Activated naive CD4-positive, alpha-beta T cell treated with anti-CD3 and anti-CD28 coated beads, Interleukin-2, amount 50 U/mL, for 24 hours (primary cell): ENCODE measurements at regions not wholly inside any gene's neighbourhood (a gene's known extent, or its start where the extent isn't known, plus 50 kb on each side); places are given as distances from the start of the nearest gene placed in this dataset.
"Not testable (repeated sequence)": the region's sequence is repeated elsewhere in the genome, so short reads cannot be mapped to it uniquely, and the experiment has no call there.

ENCODE experiments used
- H3K27ac Mint-ChIP-seq: one replicate; pipeline ENCODE4 v1.8.0; 2021; ENCODE audit warnings: mild to moderate bottlenecking, mixed read lengths
- H3K27me3 Mint-ChIP-seq: one replicate; pipeline ENCODE4 v1.8.0; 2021; ENCODE audit warnings: mixed read lengths
- H3K36me3 Mint-ChIP-seq: one replicate; pipeline ENCODE4 v1.8.0; 2021; ENCODE audit warnings: mixed read lengths
- H3K4me1 Mint-ChIP-seq: one replicate; pipeline ENCODE4 v1.8.0; 2021; ENCODE audit warnings: mixed read lengths
- H3K4me3 Mint-ChIP-seq: one replicate; pipeline ENCODE4 v1.8.0; 2021; ENCODE audit warnings: mild to moderate bottlenecking, mixed read lengths
- H3K9me3 Mint-ChIP-seq: one replicate; pipeline ENCODE4 v1.8.0; 2021; ENCODE audit warnings: mixed read lengths

- Mint-ChIP-seq H3K36me3 (peaks cover 80% of the 10 kb centered on the region), H3K27me3 (no peaks in the 10 kb centered on the region), H3K27ac (no peak overlapping the region), H3K4me3 (no peak overlapping the region), H3K9me3 (peaks cover 16% of the 10 kb centered on the region), H3K4me1 (no peaks in the 10 kb centered on the region)
Observed at GRCh38 chr15:25092661-25093060, 137.9 kb downstream of the SNRPN start.

- Mint-ChIP-seq H3K4me3 (no peak overlapping the region), H3K27me3 (no peaks in the 10 kb centered on the region), H3K9me3 (peaks cover 17% of the 10 kb centered on the region), H3K27ac (no peak overlapping the region), H3K36me3 (peaks cover 76% of the 10 kb centered on the region), H3K4me1 (no peaks in the 10 kb centered on the region)
Observed at GRCh38 chr15:25093455-25094029, 138.8 kb downstream of the SNRPN start.

DNA sequence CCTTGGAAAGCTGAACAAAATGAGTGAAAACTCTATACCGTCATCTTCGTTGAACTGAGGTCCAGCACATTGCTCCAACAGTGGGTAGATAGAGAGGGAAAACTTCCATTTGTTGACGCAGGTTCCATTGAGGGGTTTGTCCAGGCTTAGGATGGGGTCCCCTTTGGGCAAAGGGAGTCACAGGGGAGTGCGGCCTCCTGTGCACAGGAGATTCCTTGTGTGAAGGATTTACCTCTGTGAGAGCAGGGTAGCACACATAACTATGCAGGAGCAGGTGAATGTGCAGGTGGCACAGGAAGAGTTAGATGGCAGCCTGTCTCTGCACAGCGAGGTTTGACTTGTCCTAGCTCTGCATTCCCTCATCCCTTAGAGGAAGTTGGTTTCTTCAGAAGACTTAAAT, 139.3 kb downstream of the SNRPN start:
- H3K27me3 Mint-ChIP-seq: no peaks in the 10 kb centered on the region
- peaks cover 17% of the 10 kb centered on the region for H3K9me3 Mint-ChIP-seq
- H3K4me1 Mint-ChIP-seq: no peaks in the 10 kb centered on the region
- H3K27ac Mint-ChIP-seq: no peak overlapping the region
- H3K36me3 Mint-ChIP-seq: peaks cover 75% of the 10 kb centered on the region
- no peak overlapping the region for H3K4me3 Mint-ChIP-seq

DNA sequence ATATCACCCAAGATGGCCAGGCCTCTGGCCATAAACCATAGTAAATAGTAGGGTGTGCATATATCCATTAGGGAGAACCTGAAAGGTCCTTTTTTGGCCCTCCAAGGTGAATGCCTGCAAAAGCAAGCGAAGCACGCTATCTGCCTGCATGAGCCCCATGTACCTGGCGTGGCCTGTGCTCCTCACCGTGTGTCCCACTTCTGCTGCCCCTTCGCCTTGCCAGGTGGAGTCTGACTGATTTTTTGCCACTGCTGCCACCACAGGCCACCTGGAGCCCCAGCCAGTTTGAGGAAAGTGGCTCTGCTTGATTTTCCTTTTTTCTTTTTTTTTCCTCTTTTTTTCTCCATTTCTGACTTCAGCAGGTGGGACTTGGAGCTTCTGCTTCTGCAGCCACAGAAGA, 139.7 kb downstream of the SNRPN start:
- no peaks in the 10 kb centered on the region for H3K4me1 Mint-ChIP-seq
- peaks cover 17% of the 10 kb centered on the region for H3K9me3 Mint-ChIP-seq
- no peak overlapping the region for H3K4me3 Mint-ChIP-seq
- no peak overlapping the region for H3K27ac Mint-ChIP-seq
- no peaks in the 10 kb centered on the region for H3K27me3 Mint-ChIP-seq
- peaks cover 76% of the 10 kb centered on the region for H3K36me3 Mint-ChIP-seq

DNA sequence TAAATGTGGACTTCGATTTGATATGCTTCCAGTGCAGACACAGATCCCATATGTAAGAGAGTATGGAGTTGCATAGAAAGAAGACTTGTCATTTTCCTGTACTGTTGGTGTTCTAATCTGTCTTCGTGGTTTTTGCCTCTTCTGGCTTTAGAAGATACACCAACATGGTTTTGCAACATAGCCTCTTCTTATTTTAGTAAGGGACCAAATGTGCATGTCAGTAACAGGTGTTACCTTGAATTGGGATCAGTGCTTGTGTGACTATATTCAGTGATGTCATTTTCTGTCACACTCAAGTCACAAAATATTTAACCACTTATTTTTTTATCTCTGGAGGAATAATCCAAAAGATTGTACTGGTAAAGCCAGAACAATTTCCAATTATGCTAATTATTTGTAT, 140.4 kb downstream of the SNRPN start:
- peaks cover 69% of the 10 kb centered on the region for H3K36me3 Mint-ChIP-seq
- no peaks in the 10 kb centered on the region for H3K4me1 Mint-ChIP-seq
- peaks cover 17% of the 10 kb centered on the region for H3K9me3 Mint-ChIP-seq
- H3K27ac Mint-ChIP-seq: no peak overlapping the region
- no peak overlapping the region for H3K4me3 Mint-ChIP-seq
- no peaks in the 10 kb centered on the region for H3K27me3 Mint-ChIP-seq

GRCh38 chr15:25099966-25100365, 145.2 kb downstream of the SNRPN start:
- H3K4me1 Mint-ChIP-seq, H3K27ac Mint-ChIP-seq, H3K9me3 Mint-ChIP-seq, H3K4me3 Mint-ChIP-seq, H3K27me3 Mint-ChIP-seq: not testable (repeated sequence)
- peaks cover 49% of the 10 kb centered on the region for H3K36me3 Mint-ChIP-seq

DNA sequence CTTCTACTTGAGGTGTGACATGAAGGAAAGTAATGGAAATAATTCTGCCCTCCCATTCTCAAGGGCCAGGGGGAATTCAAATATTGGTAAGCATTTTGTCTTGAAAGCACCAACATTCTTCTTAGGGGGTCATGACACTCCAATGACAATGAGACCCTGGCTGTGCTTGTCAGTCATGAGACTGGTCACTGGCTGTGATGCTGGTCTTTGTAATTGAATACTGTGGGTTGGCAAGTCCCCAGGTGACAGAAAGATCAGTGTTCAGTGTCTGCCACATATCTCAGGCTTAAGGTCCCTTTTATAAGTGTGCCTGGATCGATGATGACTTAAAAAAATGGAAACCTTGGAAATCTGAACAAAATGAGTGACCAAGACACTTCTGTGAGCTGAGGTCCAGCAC, 151.4 kb downstream of the SNRPN start:
- H3K9me3 Mint-ChIP-seq: peaks cover 8% of the 10 kb centered on the region
- no peaks in the 10 kb centered on the region for H3K27me3 Mint-ChIP-seq
- H3K36me3 Mint-ChIP-seq: peaks cover 65% of the 10 kb centered on the region
- H3K27ac Mint-ChIP-seq: no peak overlapping the region
- H3K4me1 Mint-ChIP-seq: no peaks in the 10 kb centered on the region
- no peak overlapping the region for H3K4me3 Mint-ChIP-seq

DNA sequence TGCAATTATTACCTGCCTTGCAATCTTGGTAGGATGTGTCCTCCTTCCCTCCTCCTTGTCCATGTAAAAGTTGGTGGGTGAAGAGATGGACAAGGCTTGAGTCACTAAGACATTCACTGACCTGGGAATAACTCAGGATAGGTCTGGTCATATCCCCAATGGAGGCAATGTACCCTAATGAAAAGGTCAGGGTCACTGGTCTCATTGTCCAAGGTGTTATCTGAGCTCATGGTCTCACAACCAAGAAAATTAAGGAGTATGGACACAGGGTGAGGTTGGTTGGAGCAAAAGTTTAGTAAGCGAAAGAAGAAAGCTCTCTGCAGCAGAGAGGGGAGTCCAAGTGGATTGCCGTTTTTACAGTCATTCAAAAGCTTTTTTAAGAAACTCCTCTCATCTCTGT, 179.0 kb downstream of the SNRPN start:
- Mint-ChIP-seq H3K36me3 (peaks cover 12% of the 10 kb centered on the region), H3K27ac (no peak overlapping the region), H3K27me3 (no peaks in the 10 kb centered on the region), H3K9me3 (peaks cover 22% of the 10 kb centered on the region), H3K4me1 (no peaks in the 10 kb centered on the region), H3K4me3 (no peak overlapping the region)

- H3K27me3 Mint-ChIP-seq: no peaks in the 10 kb centered on the region
- H3K27ac Mint-ChIP-seq: no peak overlapping the region
- H3K36me3 Mint-ChIP-seq: peaks cover 10% of the 10 kb centered on the region
- H3K9me3 Mint-ChIP-seq: peaks cover 22% of the 10 kb centered on the region
- no peaks in the 10 kb centered on the region for H3K4me1 Mint-ChIP-seq
- H3K4me3 Mint-ChIP-seq: no peak overlapping the region
Observed at GRCh38 chr15:25134546-25134945, 179.8 kb downstream of the SNRPN start.

DNA sequence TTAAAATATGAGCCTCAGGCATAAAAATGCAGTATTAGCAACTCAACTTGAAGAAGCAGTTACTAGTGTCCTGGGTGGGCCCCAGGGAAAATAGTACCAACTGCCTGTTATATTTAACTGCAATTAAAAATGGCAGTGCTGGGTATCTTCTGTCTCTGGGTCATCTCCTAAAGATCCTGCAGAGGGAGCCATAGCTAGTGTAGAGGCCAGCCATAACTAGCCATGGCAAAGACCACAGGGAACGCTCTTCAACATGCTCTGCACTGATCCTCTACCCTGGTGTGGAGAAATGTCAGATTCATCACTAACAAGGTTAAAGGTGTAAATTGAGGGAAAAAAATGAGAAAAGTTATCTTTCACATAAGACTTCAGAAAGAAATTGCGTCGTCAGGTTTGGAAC, 181.3 kb downstream of the SNRPN start:
- no peak overlapping the region for H3K27ac Mint-ChIP-seq
- no peak overlapping the region for H3K4me3 Mint-ChIP-seq
- H3K9me3 Mint-ChIP-seq: peaks cover 14% of the 10 kb centered on the region
- no peaks in the 10 kb centered on the region for H3K4me1 Mint-ChIP-seq
- no peaks in the 10 kb centered on the region for H3K27me3 Mint-ChIP-seq
- H3K36me3 Mint-ChIP-seq: peaks cover 6% of the 10 kb centered on the region

DNA sequence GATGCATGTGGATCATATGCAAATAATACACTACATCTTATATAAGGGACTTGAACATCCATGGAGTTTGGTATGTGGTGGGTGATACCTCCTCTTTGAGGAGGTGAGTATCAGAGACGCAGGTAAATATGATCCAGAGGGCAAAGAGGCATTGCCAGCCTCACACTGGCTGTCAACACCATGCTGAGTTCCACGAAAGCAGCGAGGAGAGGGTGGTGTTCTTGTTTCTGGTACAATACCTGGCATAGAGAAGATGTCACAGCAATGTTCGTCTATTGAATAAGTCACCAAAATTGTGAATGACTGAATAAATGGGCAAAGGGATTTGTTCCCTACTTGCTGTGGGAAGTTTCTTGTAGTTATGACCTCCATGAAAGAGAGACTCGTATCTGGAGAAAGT, 182.2 kb downstream of the SNRPN start:
- Mint-ChIP-seq H3K36me3 (peaks cover 3% of the 10 kb centered on the region), H3K27ac (no peak overlapping the region), H3K4me3 (no peak overlapping the region), H3K4me1 (no peaks in the 10 kb centered on the region), H3K9me3 (peaks cover 8% of the 10 kb centered on the region), H3K27me3 (no peaks in the 10 kb centered on the region)

GRCh38 chr15:25169318-25169717, 214.5 kb downstream of the SNRPN start:
- H3K4me3 Mint-ChIP-seq: no peak overlapping the region
- no peaks in the 10 kb centered on the region for H3K36me3 Mint-ChIP-seq
- no peaks in the 10 kb centered on the region for H3K27me3 Mint-ChIP-seq
- no peak overlapping the region for H3K27ac Mint-ChIP-seq
- H3K4me1 Mint-ChIP-seq: no peaks in the 10 kb centered on the region
- peaks cover 6% of the 10 kb centered on the region for H3K9me3 Mint-ChIP-seq

DNA sequence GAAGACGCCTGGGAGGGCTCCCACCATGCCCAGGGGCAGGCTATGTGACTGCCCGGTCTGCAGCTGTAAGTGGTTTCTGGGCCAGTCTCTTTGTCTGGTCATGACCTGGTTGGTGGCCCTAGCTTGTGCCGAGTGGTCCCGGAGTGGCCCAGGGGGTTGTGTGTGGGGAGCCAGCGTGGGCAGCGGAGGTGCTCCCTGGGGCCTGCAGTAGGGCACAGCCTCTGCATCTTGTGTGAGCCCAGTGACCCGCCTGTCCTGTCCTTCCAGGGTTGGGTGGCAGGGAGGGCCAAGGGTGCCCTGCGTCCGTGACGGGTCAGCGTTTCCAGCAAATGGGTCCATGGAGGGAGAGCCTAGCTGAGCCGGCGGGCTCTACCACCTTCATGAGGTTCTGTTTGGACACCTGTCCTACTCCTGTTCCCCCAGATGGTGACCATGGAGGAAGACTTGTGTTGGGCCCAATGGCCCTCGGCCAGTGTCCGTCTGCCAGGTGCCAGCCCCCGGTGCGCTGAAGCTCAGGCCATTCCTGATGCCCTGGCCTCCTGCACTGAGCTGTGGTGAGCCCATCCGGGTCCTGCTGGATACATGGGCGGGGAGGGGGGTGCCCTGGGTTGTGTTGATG, 215.4 kb downstream of the SNRPN start:
- H3K4me1 Mint-ChIP-seq: no peaks in the 10 kb centered on the region
- no peak overlapping the region for H3K4me3 Mint-ChIP-seq
- no peaks in the 10 kb centered on the region for H3K36me3 Mint-ChIP-seq
- peaks cover 13% of the 10 kb centered on the region for H3K9me3 Mint-ChIP-seq
- H3K27me3 Mint-ChIP-seq: no peaks in the 10 kb centered on the region
- no peak overlapping the region for H3K27ac Mint-ChIP-seq

GRCh38 chr15:25170781-25171110, 216.0 kb downstream of the SNRPN start:
- H3K27me3 Mint-ChIP-seq: no peaks in the 10 kb centered on the region
- H3K4me3 Mint-ChIP-seq: no peak overlapping the region
- no peak overlapping the region for H3K27ac Mint-ChIP-seq
- H3K36me3 Mint-ChIP-seq: no peaks in the 10 kb centered on the region
- H3K4me1 Mint-ChIP-seq: no peaks in the 10 kb centered on the region
- peaks cover 13% of the 10 kb centered on the region for H3K9me3 Mint-ChIP-seq

DNA sequence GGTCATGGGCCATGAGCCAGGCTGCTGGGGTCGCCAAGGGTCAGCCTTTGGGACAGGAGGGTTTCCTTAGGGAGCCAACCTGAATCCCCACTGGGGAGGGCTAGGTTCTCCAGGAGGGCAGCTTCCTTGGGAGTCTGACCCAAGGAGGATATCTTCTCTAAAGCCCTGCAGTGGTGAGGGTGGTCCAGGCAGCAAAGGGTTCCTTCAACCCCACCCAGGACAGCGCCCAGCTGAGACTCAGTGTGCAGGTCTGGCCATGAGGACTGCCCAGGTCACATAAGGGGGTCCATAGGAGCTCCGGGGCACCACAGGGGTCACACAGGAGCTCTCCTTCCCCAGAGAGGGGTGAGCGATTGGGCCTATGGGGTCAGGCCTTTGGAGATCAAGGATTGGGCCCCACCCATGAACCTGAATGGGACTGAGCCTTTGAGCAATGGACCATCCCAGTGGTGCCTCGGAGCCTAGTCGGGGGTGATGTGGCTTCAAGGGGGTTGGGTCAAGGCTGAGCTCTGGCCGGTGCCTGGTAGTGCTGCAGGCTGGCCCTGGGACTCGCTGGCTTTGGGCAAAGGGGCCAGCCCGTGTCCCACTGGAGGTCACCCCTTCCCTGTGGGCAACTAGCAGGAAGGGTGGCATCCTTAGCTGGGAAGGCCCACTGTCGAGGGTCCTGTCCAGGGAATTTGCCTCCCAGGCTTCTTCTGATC, 216.5 kb downstream of the SNRPN start:
- H3K36me3 Mint-ChIP-seq: no peaks in the 10 kb centered on the region
- no peak overlapping the region for H3K27ac Mint-ChIP-seq
- H3K4me3 Mint-ChIP-seq: no peak overlapping the region
- H3K4me1 Mint-ChIP-seq: no peaks in the 10 kb centered on the region
- no peaks in the 10 kb centered on the region for H3K27me3 Mint-ChIP-seq
- peaks cover 13% of the 10 kb centered on the region for H3K9me3 Mint-ChIP-seq

DNA sequence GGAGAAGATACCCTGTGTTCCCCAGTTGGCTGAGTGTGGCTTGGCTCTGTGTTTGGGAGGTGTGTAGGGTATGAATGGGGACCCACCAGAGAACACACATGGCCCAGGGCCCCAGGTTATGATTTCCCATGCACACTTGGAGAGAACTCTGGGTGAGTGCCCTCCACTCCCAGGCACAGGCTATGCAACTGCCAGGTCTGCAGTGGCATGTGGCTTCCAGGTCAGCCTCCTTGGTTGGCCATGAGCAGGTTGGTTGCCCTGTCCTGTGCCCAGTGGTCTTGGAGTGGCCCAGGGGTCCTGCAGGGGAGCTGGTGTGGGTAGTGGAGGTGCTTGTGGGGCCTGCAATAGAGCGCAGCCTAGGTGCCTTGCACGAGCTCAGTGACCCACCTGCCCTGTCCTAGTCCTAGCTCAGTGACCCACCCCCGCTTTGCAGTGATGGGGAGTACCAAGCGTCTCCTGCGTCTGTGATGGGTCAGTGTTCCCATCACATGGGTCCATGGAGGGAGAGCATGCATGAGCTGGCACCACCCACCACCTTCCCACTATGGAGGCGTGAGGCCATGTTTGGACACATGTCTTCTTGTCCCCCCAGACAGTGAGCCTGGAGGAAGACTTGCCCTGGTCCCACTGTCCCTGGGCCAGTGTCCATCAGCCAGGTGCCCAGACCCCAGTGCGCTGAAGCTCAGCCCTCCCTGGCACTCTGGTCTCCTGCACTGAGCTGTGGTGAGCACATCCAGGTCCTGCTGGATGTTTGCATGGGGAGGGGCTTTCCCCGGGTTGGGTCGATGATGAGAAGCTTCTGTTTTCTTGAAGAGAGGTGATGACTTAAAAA, 217.3 kb downstream of the SNRPN start:
- no peaks in the 10 kb centered on the region for H3K4me1 Mint-ChIP-seq
- H3K27ac Mint-ChIP-seq: no peak overlapping the region
- H3K4me3 Mint-ChIP-seq: no peak overlapping the region
- H3K36me3 Mint-ChIP-seq: peaks cover 1% of the 10 kb centered on the region
- H3K27me3 Mint-ChIP-seq: no peaks in the 10 kb centered on the region
- H3K9me3 Mint-ChIP-seq: peaks cover 13% of the 10 kb centered on the region
